ENCODE measurements at regions not wholly inside any gene's neighbourhood (a gene's known extent, or its start where the extent isn't known, plus 50 kb on each side); places are given as distances from the start of the nearest gene placed in this dataset.

DNA sequence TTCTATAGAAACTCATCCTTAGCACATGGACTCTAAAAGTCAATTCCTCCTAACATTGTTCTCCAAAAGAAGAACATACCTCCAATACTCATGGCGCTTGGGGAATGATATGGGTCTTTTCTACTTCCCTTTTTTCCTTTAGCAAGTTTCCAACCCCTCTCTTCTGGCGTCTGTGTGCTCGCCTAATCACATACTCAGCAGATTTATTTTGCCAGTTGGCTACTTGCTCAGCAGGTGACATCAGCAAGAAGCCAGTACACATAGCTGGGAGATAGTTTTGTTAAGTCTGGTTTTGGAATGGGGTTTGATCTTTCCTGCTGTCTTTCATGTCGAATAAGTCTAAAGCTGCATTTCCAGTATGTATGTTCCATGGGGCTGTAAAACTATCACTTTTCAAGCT is 193.8 kb downstream of the POM121L12 start (continued):
- TF ChIP-seq, protein P1, sequence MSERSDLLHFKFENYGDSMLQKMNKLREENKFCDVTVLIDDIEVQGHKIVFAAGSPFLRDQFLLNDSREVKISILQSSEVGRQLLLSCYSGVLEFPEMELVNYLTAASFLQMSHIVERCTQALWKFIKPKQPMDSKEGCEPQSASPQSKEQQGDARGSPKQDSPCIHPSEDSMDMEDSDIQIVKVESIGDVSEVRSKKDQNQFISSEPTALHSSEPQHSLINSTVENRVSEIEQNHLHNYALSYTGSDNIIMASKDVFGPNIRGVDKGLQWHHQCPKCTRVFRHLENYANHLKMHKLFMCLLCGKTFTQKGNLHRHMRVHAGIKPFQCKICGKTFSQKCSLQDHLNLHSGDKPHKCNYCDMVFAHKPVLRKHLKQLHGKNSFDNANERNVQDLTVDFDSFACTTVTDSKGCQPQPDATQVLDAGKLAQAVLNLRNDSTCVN (tag by site-specific recombination; optimal IDR thresholded peaks at IDR 0.05) = no peak
- TF ChIP-seq, protein P2, sequence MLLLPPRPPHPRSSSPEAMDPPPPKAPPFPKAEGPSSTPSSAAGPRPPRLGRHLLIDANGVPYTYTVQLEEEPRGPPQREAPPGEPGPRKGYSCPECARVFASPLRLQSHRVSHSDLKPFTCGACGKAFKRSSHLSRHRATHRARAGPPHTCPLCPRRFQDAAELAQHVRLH (tag by site-specific recombination; IDR thresholded peaks at IDR 0.05) = no peak
- TF ChIP-seq ZNF311 (tag by site-specific recombination; IDR thresholded peaks at IDR 0.05; ENCODE audit: borderline replicate concordance) = no peak
- no peak for TF ChIP-seq ZNF184 (tag by site-specific recombination; IDR thresholded peaks at IDR 0.05)
- TF ChIP-seq, protein P3, sequence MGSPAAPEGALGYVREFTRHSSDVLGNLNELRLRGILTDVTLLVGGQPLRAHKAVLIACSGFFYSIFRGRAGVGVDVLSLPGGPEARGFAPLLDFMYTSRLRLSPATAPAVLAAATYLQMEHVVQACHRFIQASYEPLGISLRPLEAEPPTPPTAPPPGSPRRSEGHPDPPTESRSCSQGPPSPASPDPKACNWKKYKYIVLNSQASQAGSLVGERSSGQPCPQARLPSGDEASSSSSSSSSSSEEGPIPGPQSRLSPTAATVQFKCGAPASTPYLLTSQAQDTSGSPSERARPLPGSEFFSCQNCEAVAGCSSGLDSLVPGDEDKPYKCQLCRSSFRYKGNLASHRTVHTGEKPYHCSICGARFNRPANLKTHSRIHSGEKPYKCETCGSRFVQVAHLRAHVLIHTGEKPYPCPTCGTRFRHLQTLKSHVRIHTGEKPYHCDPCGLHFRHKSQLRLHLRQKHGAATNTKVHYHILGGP (tag by site-specific recombination; IDR thresholded peaks at IDR 0.05) = no peak

DNA sequence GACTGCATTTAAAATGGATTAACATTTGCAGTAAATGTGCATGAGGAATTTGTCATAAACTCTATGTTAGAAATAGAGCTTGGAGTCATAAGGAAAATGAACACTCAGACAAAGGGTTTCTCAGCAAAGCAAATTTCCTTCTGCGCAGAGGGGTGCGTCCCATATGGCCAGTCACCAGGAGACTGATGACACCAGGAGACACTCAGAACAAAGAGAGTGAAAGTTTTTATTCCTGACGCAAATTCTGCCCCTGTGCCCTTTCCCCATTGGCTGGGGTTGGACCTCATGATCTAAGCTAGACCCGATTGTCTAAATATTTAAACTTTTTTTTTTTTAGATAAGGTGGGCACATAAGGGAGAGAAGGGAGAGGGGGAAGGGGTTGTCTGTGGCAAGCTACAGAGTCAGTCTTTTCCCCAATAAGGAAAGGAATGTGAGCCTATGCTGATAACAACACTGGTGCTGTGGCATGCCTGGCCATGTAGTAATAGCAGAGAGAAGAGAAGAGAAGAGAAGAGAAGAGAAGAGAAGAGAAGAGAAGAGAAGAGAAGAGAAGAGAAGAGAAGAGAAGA is 202.0 kb downstream of the POM121L12 start:
- Histone ChIP-seq H3K4me1 (ENCODE audit: control insufficient read depth, insufficient read depth, low read length) (no peaks in the 10 kb centered on the region), H3K4me3 (ENCODE audit: low read depth, low read length) (no peak overlapping the region), H3K9me3 (ENCODE audit: control insufficient read depth, insufficient read depth, low read depth, low read length) (no peaks in the 10 kb centered on the region), H3K36me3 (ENCODE audit: control insufficient read depth in 2 of 2, insufficient read depth in 1 of 2, low read length in 2 of 2) (no peaks in the 10 kb centered on the region), H3K27ac (ENCODE audit: extremely low read depth, low read depth, low read length) (no peak overlapping the region)
- POLR2A ChIA-PET = no interaction called here
- CTCF ChIA-PET = no interaction called here
- TF ChIP-seq, protein P4, sequence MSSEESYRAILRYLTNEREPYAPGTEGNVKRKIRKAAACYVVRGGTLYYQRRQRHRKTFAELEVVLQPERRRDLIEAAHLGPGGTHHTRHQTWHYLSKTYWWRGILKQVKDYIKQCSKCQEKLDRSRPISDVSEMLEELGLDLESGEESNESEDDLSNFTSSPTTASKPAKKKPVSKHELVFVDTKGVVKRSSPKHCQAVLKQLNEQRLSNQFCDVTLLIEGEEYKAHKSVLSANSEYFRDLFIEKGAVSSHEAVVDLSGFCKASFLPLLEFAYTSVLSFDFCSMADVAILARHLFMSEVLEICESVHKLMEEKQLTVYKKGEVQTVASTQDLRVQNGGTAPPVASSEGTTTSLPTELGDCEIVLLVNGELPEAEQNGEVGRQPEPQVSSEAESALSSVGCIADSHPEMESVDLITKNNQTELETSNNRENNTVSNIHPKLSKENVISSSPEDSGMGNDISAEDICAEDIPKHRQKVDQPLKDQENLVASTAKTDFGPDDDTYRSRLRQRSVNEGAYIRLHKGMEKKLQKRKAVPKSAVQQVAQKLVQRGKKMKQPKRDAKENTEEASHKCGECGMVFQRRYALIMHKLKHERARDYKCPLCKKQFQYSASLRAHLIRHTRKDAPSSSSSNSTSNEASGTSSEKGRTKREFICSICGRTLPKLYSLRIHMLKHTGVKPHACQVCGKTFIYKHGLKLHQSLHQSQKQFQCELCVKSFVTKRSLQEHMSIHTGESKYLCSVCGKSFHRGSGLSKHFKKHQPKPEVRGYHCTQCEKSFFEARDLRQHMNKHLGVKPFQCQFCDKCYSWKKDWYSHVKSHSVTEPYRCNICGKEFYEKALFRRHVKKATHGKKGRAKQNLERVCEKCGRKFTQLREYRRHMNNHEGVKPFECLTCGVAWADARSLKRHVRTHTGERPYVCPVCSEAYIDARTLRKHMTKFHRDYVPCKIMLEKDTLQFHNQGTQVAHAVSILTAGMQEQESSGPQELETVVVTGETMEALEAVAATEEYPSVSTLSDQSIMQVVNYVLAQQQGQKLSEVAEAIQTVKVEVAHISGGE (tag by site-specific recombination; conservative IDR thresholded peaks at IDR 0.05; ENCODE audit: low read depth) = no peak
- TF ChIP-seq, protein P5, sequence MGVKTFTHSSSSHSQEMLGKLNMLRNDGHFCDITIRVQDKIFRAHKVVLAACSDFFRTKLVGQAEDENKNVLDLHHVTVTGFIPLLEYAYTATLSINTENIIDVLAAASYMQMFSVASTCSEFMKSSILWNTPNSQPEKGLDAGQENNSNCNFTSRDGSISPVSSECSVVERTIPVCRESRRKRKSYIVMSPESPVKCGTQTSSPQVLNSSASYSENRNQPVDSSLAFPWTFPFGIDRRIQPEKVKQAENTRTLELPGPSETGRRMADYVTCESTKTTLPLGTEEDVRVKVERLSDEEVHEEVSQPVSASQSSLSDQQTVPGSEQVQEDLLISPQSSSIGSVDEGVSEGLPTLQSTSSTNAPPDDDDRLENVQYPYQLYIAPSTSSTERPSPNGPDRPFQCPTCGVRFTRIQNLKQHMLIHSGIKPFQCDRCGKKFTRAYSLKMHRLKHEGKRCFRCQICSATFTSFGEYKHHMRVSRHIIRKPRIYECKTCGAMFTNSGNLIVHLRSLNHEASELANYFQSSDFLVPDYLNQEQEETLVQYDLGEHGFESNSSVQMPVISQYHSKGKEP (tag by site-specific recombination; IDR thresholded peaks at IDR 0.05) = no peak
- no peak for TF ChIP-seq ZNF623 (tag by site-specific recombination; IDR thresholded peaks at IDR 0.05)
- no peak for TF ChIP-seq ZNF404 (tag by site-specific recombination; IDR thresholded peaks at IDR 0.05)
- TF ChIP-seq ZNF311 (tag by site-specific recombination; IDR thresholded peaks at IDR 0.05; ENCODE audit: borderline replicate concordance) = no peak
- TF ChIP-seq, protein P6, sequence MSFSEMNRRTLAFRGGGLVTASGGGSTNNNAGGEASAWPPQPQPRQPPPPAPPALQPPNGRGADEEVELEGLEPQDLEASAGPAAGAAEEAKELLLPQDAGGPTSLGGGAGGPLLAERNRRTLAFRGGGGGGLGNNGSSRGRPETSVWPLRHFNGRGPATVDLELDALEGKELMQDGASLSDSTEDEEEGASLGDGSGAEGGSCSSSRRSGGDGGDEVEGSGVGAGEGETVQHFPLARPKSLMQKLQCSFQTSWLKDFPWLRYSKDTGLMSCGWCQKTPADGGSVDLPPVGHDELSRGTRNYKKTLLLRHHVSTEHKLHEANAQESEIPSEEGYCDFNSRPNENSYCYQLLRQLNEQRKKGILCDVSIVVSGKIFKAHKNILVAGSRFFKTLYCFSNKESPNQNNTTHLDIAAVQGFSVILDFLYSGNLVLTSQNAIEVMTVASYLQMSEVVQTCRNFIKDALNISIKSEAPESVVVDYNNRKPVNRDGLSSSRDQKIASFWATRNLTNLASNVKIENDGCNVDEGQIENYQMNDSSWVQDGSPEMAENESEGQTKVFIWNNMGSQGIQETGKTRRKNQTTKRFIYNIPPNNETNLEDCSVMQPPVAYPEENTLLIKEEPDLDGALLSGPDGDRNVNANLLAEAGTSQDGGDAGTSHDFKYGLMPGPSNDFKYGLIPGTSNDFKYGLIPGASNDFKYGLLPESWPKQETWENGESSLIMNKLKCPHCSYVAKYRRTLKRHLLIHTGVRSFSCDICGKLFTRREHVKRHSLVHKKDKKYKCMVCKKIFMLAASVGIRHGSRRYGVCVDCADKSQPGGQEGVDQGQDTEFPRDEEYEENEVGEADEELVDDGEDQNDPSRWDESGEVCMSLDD (tag by site-specific recombination; IDR thresholded peaks at IDR 0.05) = no peak
- TF ChIP-seq HOXD13 (CRISPR knock-in tag; IDR thresholded peaks at IDR 0.05; ENCODE audit: borderline replicate concordance) = no peak
- TF ChIP-seq ZNF19 (tag by site-specific recombination; IDR thresholded peaks at IDR 0.05; ENCODE audit: low read depth) = no peak
- no peak for TF ChIP-seq MEIS1 (CRISPR knock-in tag; IDR thresholded peaks at IDR 0.05; ENCODE audit: borderline replicate concordance)
- TF ChIP-seq ZNF391 (tag by site-specific recombination; IDR thresholded peaks at IDR 0.05; ENCODE audit: borderline replicate concordance, low read depth) = no peak
- TF ChIP-seq, protein P7, sequence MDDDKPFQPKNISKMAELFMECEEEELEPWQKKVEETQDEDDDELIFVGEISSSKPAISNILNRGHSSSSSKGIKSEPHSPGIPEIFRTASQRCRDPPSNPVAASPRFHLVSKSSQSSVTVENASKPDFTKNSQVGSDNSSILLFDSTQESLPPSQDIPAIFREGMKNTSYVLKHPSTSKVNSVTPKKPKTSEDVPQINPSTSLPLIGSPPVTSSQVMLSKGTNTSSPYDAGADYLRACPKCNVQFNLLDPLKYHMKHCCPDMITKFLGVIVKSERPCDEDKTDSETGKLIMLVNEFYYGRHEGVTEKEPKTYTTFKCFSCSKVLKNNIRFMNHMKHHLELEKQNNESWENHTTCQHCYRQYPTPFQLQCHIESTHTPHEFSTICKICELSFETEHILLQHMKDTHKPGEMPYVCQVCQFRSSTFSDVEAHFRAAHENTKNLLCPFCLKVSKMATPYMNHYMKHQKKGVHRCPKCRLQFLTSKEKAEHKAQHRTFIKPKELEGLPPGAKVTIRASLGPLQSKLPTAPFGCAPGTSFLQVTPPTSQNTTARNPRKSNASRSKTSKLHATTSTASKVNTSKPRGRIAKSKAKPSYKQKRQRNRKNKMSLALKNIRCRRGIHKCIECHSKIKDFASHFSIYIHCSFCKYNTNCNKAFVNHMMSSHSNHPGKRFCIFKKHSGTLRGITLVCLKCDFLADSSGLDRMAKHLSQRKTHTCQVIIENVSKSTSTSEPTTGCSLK (tag by site-specific recombination; IDR thresholded peaks at IDR 0.05) = no peak
- TF ChIP-seq ZNF292 (tag by site-specific recombination; IDR thresholded peaks at IDR 0.05; ENCODE audit: borderline replicate concordance, low read depth) = no peak
- no peak for TF ChIP-seq ZNF654 (tag by site-specific recombination; IDR thresholded peaks at IDR 0.05; ENCODE audit: low read depth)
- TF ChIP-seq, protein P8, sequence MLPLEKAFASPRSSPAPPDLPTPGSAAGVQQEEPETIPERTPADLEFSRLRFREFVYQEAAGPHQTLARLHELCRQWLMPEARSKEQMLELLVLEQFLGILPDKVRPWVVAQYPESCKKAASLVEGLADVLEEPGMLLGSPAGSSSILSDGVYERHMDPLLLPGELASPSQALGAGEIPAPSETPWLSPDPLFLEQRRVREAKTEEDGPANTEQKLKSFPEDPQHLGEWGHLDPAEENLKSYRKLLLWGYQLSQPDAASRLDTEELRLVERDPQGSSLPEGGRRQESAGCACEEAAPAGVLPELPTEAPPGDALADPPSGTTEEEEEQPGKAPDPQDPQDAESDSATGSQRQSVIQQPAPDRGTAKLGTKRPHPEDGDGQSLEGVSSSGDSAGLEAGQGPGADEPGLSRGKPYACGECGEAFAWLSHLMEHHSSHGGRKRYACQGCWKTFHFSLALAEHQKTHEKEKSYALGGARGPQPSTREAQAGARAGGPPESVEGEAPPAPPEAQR (tag by site-specific recombination; IDR thresholded peaks at IDR 0.05) = no peak
- TF ChIP-seq ZNF596 (tag by site-specific recombination; IDR thresholded peaks at IDR 0.05) = no peak
